ENCODE measurements at regions not wholly inside any gene's neighbourhood (a gene's known extent, or its start where the extent isn't known, plus 50 kb on each side); places are given as distances from the start of the nearest gene placed in this dataset.

GRCh38 chr1:193736507-193736906 is 550.1 kb upstream of the B3GALT2 start:
- H3K27ac ChIP-seq (ENCODE audit: low read depth, low read length) = no peak overlapping the region
- no peak overlapping the region for H3K4me3 ChIP-seq (replicated peaks in 1 of 2; ENCODE audit: low read depth in 1 of 2, low read length in 2 of 2)
- CTCF ChIA-PET = no interaction called here
- ATAC-seq (no peak), DNase-seq (ENCODE audit: low read depth, low spot score) (no peak)
- no peaks in the 10 kb centered on the region for H4K20me1 ChIP-seq (ENCODE audit: insufficient read depth)
- H3K79me2 ChIP-seq (ENCODE audit: insufficient read depth, low read length) = no peaks in the 10 kb centered on the region
- no peak overlapping the region for H3K9ac ChIP-seq (ENCODE audit: low read length)
- intact Hi-C loops (cut with micrococcal nuclease) = no loop called here
- TF ChIP-seq YY1 (IDR thresholded peaks at IDR 0.05; ENCODE audit: extremely low read depth, insufficient replicate concordance, low read depth, low read length) (no peak), JUND (IDR thresholded peaks at IDR 0.05) (no peak), EZH2 (IDR thresholded peaks at IDR 0.05) (no peak), ZNF274 (IDR thresholded peaks at IDR 0.05; ENCODE audit: low read depth, low read length) (no peak), POLR2A (IDR thresholded peaks at IDR 0.05; ENCODE audit: borderline replicate concordance, extremely low read depth, insufficient read depth, insufficient read length) (no peak), POLR2AphosphoS5 (IDR thresholded peaks at IDR 0.05; ENCODE audit: low read depth, low read length) (no peak), SRF (IDR thresholded peaks at IDR 0.05; ENCODE audit: low read depth) (no peak), EZH2phosphoT487 (IDR thresholded peaks at IDR 0.05; ENCODE audit: borderline replicate concordance) (no peak), REST (IDR thresholded peaks at IDR 0.05; ENCODE audit: low read depth) (no peak), ATF3 (IDR thresholded peaks at IDR 0.05) (no peak), SP1 (IDR thresholded peaks at IDR 0.05; ENCODE audit: low read depth) (no peak), SIN3A (IDR thresholded peaks at IDR 0.05; ENCODE audit: low read depth) (no peak), RAD21 (IDR thresholded peaks at IDR 0.05; ENCODE audit: low read depth) (no peak), EGR1 (IDR thresholded peaks at IDR 0.05; ENCODE audit: low read depth) (no peak), ELF1 (IDR thresholded peaks at IDR 0.05; ENCODE audit: borderline replicate concordance, low read depth) (no peak)
- TF ChIP-seq, protein P1, sequence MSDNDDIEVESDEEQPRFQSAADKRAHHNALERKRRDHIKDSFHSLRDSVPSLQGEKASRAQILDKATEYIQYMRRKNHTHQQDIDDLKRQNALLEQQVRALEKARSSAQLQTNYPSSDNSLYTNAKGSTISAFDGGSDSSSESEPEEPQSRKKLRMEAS (IDR thresholded peaks at IDR 0.05) = no peak
- TF ChIP-seq, protein P2, sequence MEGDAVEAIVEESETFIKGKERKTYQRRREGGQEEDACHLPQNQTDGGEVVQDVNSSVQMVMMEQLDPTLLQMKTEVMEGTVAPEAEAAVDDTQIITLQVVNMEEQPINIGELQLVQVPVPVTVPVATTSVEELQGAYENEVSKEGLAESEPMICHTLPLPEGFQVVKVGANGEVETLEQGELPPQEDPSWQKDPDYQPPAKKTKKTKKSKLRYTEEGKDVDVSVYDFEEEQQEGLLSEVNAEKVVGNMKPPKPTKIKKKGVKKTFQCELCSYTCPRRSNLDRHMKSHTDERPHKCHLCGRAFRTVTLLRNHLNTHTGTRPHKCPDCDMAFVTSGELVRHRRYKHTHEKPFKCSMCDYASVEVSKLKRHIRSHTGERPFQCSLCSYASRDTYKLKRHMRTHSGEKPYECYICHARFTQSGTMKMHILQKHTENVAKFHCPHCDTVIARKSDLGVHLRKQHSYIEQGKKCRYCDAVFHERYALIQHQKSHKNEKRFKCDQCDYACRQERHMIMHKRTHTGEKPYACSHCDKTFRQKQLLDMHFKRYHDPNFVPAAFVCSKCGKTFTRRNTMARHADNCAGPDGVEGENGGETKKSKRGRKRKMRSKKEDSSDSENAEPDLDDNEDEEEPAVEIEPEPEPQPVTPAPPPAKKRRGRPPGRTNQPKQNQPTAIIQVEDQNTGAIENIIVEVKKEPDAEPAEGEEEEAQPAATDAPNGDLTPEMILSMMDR (IDR thresholded peaks at IDR 0.05 in 2 of 3, conservative IDR thresholded peaks at IDR 0.05 in 1 of 3; ENCODE audit: borderline replicate concordance in 1 of 3, insufficient read depth in 1 of 3, low read depth in 2 of 3, low read length in 2 of 3) = no peak
- H3K27me3 ChIP-seq (ENCODE audit: insufficient read depth, low read length) = no peaks in the 10 kb centered on the region
- H2AFZ ChIP-seq (ENCODE audit: low read depth, low read length, poor library complexity, severe bottlenecking) = no peak overlapping the region
- no peaks in the 10 kb centered on the region for H3K4me1 ChIP-seq (ENCODE audit: control insufficient read depth in 1 of 2, insufficient read depth in 2 of 2, low read length in 2 of 2)
- H3K36me3 ChIP-seq (ENCODE audit: control insufficient read depth in 1 of 2, insufficient read depth in 2 of 2, low read length in 2 of 2) = no peaks in the 10 kb centered on the region
- POLR2A ChIA-PET = no interaction called here
- no TSS peak for BruUV-seq (replicated peaks)
- RAD21 ChIA-PET (ENCODE audit: low non-redundant PET in 1 of 2, low total read pairs in 2 of 2, uncharacterized antibody in 2 of 2, unreplicated experiment in 2 of 2) = no interaction called here
- H3K4me2 ChIP-seq (ENCODE audit: low read length) = no peak overlapping the region
- no peaks in the 10 kb centered on the region for H3K9me2 ChIP-seq (ENCODE audit: insufficient read depth)
- H3K9me3 ChIP-seq (ENCODE audit: control insufficient read depth in 1 of 2, insufficient read depth in 1 of 2, low read depth in 1 of 2, low read length in 2 of 2) = no peaks in the 10 kb centered on the region

All from HCT116 (cell line).